RWPE2 (cell line): ENCODE measurements at regions not wholly inside any gene's neighbourhood (a gene's known extent, or its start where the extent isn't known, plus 50 kb on each side); places are given as distances from the start of the nearest gene placed in this dataset.

ENCODE experiments used
- ATAC-seq: fragments of 200-7000 bp; cut with Tn5 transposase; 3 replicates; pipeline ENCODE4 v1.9.1; 2021; ENCODE audit warnings: low read depth
- DNase-seq: peaks from one replicate; pipeline ENCODE4 v3.0.0-alpha.2; 2020; ENCODE audit warnings: low spot score
- H3K27ac ChIP-seq: fragments of 450-650 bp; 2 replicates; pipeline ENCODE4 v1.5.1; 2017; ENCODE audit warnings: mild to moderate bottlenecking; ENCODE audit not compliant: poor library complexity, severe bottlenecking
- H3K27me3 ChIP-seq: fragments of 250-450 bp; sonication (Bioruptor Pico); 2 replicates; pipeline ENCODE4 v1.5.1; 2021; ENCODE audit warnings: mild to moderate bottlenecking, moderate library complexity; ENCODE audit not compliant: insufficient read depth, poor library complexity, severe bottlenecking
- H3K36me3 ChIP-seq: fragments of 250-450 bp; sonication (Bioruptor Pico); 2 replicates; pipeline ENCODE4 v1.5.1; 2020; ENCODE audit warnings: low read depth, mild to moderate bottlenecking, moderate library complexity
- H3K4me1 ChIP-seq: fragments of 250-450 bp; sonication (Bioruptor Pico); 2 replicates; pipeline ENCODE4 v1.5.1; 2021; ENCODE audit warnings: mild to moderate bottlenecking, moderate library complexity; ENCODE audit not compliant: insufficient read depth, poor library complexity, severe bottlenecking
- H3K4me3 ChIP-seq: fragments of 250-450 bp; sonication (Bioruptor Pico); 2 replicates; pipeline ENCODE4 v1.5.1; 2021; ENCODE audit warnings: mild to moderate bottlenecking, moderate library complexity; ENCODE audit not compliant: severe bottlenecking
- H3K9me3 ChIP-seq: fragments of 250-450 bp; sonication (Bioruptor Pico); 2 replicates; pipeline ENCODE4 v1.5.1; 2021; ENCODE audit warnings: mild to moderate bottlenecking, moderate library complexity; ENCODE audit not compliant: severe bottlenecking
- CTCF ChIP-seq: fragments of 450-650 bp; IDR thresholded peaks from one replicate; pipeline ENCODE4 v1.5.1; 2017; ENCODE audit warnings: mild to moderate bottlenecking, moderate library complexity; ENCODE audit not compliant: poor library complexity, severe bottlenecking

GRCh38 chr9:3773362-3774060 is 247.7 kb upstream of the RFX3 start:
- no peak for ATAC-seq
- H3K9me3 ChIP-seq, result no peaks in the 10 kb centered on the region

GRCh38 chr9:3769646-3770045 is 243.8 kb upstream of the RFX3 start:
- no peak for ATAC-seq
- no peak for TF ChIP-seq CTCF

More at GRCh38 chr9:3773362-3774060, 247.7 kb upstream of the RFX3 start:
- H3K27me3 ChIP-seq, result no peaks in the 10 kb centered on the region
- TF ChIP-seq CTCF, result no peak
- no peak overlapping the region for H3K27ac ChIP-seq
- H3K4me1 ChIP-seq, result no peaks in the 10 kb centered on the region
- DNase-seq, result no peak
- H3K4me3 ChIP-seq, result no peak overlapping the region
- no peaks in the 10 kb centered on the region for H3K36me3 ChIP-seq

GRCh38 chr9:3768712-3769457 is 243.1 kb upstream of the RFX3 start:
- Histone ChIP-seq H3K27me3 (no peaks in the 10 kb centered on the region), H3K9me3 (no peaks in the 10 kb centered on the region), H3K4me1 (no peaks in the 10 kb centered on the region), H3K27ac (no peak overlapping the region), H3K4me3 (no peak overlapping the region), H3K36me3 (no peaks in the 10 kb centered on the region)
- TF ChIP-seq CTCF, result no peak
- no peak for DNase-seq
- ATAC-seq, result no peak

More at GRCh38 chr9:3769646-3770045, 243.8 kb upstream of the RFX3 start:
- no peak overlapping the region for H3K4me3 ChIP-seq
- H3K36me3 ChIP-seq, result no peaks in the 10 kb centered on the region
- H3K27me3 ChIP-seq, result no peaks in the 10 kb centered on the region
- no peak for DNase-seq
- H3K4me1 ChIP-seq, result no peaks in the 10 kb centered on the region
- no peaks in the 10 kb centered on the region for H3K9me3 ChIP-seq
- no peak overlapping the region for H3K27ac ChIP-seq

DNA sequence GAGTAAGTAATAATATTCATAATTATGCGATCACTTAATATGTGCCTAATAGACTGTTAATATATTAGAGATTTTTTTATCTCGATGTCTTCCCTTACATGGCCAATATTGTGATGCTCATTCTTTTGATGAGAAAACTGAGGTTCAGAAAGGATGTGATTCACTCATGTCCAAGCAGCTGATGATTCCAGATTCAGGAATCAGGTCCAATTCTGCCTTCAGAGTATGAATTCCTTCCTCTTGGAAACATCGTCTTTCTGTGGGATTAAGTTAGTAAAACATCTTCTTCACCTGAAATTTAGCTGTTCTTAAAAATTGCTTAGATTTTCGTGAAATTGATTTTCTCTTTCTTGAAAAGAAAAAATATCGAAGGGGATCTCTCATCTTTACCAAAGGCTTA is 242.5 kb upstream of the RFX3 start:
- Histone ChIP-seq H3K27ac (no peak overlapping the region), H3K4me1 (no peaks in the 10 kb centered on the region), H3K27me3 (no peaks in the 10 kb centered on the region), H3K9me3 (no peaks in the 10 kb centered on the region), H3K4me3 (no peak overlapping the region), H3K36me3 (no peaks in the 10 kb centered on the region)
- no peak for ATAC-seq
- no peak for DNase-seq
- TF ChIP-seq CTCF, result no peak

- Histone ChIP-seq H3K4me3 (no peak overlapping the region), H3K9me3 (no peaks in the 10 kb centered on the region), H3K4me1 (peaks cover 20% of the 10 kb centered on the region), H3K36me3 (no peaks in the 10 kb centered on the region), H3K27me3 (no peaks in the 10 kb centered on the region), H3K27ac (no peak overlapping the region)
- DNase-seq (no peak), ATAC-seq (no peak)
- TF ChIP-seq CTCF, result no peak
These were observed 236.3 kb upstream of the RFX3 start for GRCh38 chr9:3762076-3762475.
